HEK293T (cell line): ENCODE measurements at regions not wholly inside any gene's neighbourhood (a gene's known extent, or its start where the extent isn't known, plus 50 kb on each side); places are given as distances from the start of the nearest gene placed in this dataset.

Experiments
- FOXA1 ChIP-seq: fragments of 450-650 bp; IDR thresholded peaks from 2 replicates; pipeline ENCODE4 v1.6.1; 2016; ENCODE audit warnings: mild to moderate bottlenecking
- FOXK2 ChIP-seq: fragments of 450-650 bp; IDR thresholded peaks from 2 replicates; pipeline ENCODE4 v1.6.1; 2016; ENCODE audit warnings: mild to moderate bottlenecking
- HDGF ChIP-seq: fragments of 450-650 bp; IDR thresholded peaks from 2 replicates; pipeline ENCODE4 v1.6.1; 2017; ENCODE audit warnings: antibody characterized with exemption, borderline replicate concordance
- LEF1 ChIP-seq: fragments of 450-650 bp; IDR thresholded peaks from 2 replicates; pipeline ENCODE4 v1.6.1; 2017; ENCODE audit warnings: mild to moderate bottlenecking, borderline replicate concordance
- NFRKB ChIP-seq: fragments of 450-650 bp; IDR thresholded peaks from 2 replicates; pipeline ENCODE4 v1.6.1; 2016; ENCODE audit warnings: mild to moderate bottlenecking, moderate library complexity
- SP1 ChIP-seq: fragments of 450-650 bp; IDR thresholded peaks from 2 replicates; pipeline ENCODE4 v1.6.1; 2017
- SUZ12 ChIP-seq: fragments of 450-650 bp; IDR thresholded peaks from 2 replicates; pipeline ENCODE4 v1.6.1; 2016; ENCODE audit warnings: mild to moderate bottlenecking
- ZNF384 ChIP-seq: fragments of 450-650 bp; IDR thresholded peaks from 2 replicates; pipeline ENCODE4 v1.6.1; 2016
- TF ChIP-seq, protein P1 (sequence below): fragments of 450-650 bp; IDR thresholded peaks from 2 replicates; pipeline ENCODE4 v1.6.1; 2016

DNA sequence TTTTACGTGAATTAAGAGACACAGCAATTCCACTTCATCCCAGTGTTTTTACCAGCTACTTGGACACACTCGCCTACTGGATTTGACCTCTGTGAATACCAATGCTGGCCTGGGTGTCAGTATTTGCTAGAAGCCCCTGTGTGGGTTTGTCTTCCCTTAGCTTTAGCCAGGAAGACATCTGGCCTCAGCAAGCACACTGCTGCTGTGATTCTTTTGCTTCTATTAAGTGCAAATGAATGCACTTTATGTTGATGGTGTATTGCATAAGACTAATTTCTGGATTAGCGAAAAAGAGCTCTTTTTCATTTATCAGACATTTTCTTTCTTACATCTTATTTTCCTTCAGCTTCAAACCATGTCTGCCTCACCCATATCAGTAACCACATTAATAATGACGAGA is 140.0 kb downstream of the CHRM3 start:
- TF ChIP-seq NFRKB, result no peak
- no peak for TF ChIP-seq ZNF384
- TF ChIP-seq, protein P1, sequence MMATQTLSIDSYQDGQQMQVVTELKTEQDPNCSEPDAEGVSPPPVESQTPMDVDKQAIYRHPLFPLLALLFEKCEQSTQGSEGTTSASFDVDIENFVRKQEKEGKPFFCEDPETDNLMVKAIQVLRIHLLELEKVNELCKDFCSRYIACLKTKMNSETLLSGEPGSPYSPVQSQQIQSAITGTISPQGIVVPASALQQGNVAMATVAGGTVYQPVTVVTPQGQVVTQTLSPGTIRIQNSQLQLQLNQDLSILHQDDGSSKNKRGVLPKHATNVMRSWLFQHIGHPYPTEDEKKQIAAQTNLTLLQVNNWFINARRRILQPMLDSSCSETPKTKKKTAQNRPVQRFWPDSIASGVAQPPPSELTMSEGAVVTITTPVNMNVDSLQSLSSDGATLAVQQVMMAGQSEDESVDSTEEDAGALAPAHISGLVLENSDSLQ, result no peak
- no peak for TF ChIP-seq SP1
- TF ChIP-seq FOXK2, result no peak
- TF ChIP-seq FOXA1, result no peak
- no peak for TF ChIP-seq LEF1
- no peak for TF ChIP-seq SUZ12
- TF ChIP-seq HDGF, result no peak
